Ishikawa (cell line): ENCODE measurements at regions not wholly inside any gene's neighbourhood (a gene's known extent, or its start where the extent isn't known, plus 50 kb on each side); places are given as distances from the start of the nearest gene placed in this dataset.

ENCODE experiments used
- EGR1 ChIP-seq: IDR thresholded peaks from 2 replicates; pipeline ENCODE4 v1.6.1; 2012
- EP300 ChIP-seq: IDR thresholded peaks from 2 replicates; pipeline ENCODE4 v1.6.1; 2012; ENCODE audit warnings: borderline replicate concordance
- FOXM1 ChIP-seq: IDR thresholded peaks from 2 replicates; pipeline ENCODE4 v1.6.1; 2012; ENCODE audit warnings: low read depth, borderline replicate concordance
- MAX ChIP-seq: IDR thresholded peaks from 2 replicates; pipeline ENCODE4 v1.6.1; 2012
- RAD21 ChIP-seq: IDR thresholded peaks from 2 replicates; pipeline ENCODE4 v1.6.1; 2012; ENCODE audit warnings: low read depth
- REST ChIP-seq: IDR thresholded peaks from 2 replicates; pipeline ENCODE4 v1.6.1; 2012; ENCODE audit warnings: low read depth, mild to moderate bottlenecking
- TCF12 ChIP-seq: IDR thresholded peaks from 2 replicates; pipeline ENCODE4 v1.6.1; 2012; ENCODE audit warnings: low read depth
- USF1 ChIP-seq: IDR thresholded peaks from 2 replicates; pipeline ENCODE4 v1.6.1; 2012
- ZBTB7A ChIP-seq: IDR thresholded peaks from 2 replicates; pipeline ENCODE4 v1.6.1; 2012; ENCODE audit warnings: low read depth

- TF ChIP-seq ZBTB7A (no peak), MAX (no peak), EP300 (no peak), REST (no peak), RAD21 (no peak), USF1 (no peak), EGR1 (no peak), FOXM1 (no peak), TCF12 (no peak)
Observed at GRCh38 chr9:22537721-22538120, 91.1 kb downstream of the DMRTA1 start.
